Dermis microvascular lymphatic vessel endothelial cell (primary cell): ENCODE measurements at regions not wholly inside any gene's neighbourhood (a gene's known extent, or its start where the extent isn't known, plus 50 kb on each side); places are given as distances from the start of the nearest gene placed in this dataset.
A peak's percentile ranks its signal among the peaks of the same experiment; 100 is the strongest.

Experiments
- DNase-seq, 2 donors: peaks; one replicate each; pipeline versions ENCODE4 v3.0.0 to v3.0.0-alpha.2; 2010; ENCODE audit warnings: low read depth in 2 of 2

DNA sequence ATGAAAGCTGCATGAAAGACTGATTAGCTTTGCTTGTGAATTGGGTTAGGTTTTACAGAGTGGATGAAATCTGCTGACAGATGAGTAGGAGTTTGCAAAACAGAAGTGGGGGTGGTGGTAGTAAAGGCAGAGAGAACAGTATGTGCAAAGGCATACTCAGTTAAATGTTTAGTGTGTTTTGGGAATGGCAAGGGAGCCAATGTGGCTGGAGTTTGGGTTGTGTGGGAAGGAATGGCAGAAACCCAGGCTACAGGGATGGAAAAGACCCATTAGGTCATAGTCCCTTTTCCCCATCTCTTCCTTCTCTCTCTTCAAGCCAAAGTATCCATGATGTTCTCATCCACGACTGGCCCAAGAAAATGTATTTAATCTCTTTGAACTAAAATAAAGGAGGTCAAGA lies 362.2 kb upstream of the LYPLAL1 start:
- no peak for DNase-seq

DNA sequence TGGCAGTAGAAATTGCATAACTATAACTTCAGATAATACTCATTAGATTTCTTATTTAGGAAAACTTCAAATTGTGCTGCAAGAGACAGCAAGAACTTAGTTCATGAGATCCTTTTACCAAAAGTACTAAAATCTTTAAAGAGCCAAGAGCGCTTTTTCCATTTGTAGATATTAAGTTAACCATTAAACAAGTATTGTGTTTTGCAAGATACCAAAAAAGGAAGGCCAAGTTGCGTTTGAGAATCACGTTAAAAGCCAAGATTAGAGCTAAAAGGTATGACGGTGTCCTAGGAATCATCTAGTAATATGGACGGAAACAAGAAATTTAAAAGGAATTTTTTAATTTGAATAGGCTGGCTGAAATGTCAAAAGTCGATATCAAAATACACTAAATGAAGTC lies 361.3 kb upstream of the LYPLAL1 start:
- no peak for DNase-seq

- no peak for DNase-seq
Observed at GRCh38 chr1:218813237-218813636, 360.4 kb upstream of the LYPLAL1 start.

GRCh38 chr1:218815076-218815475 lies 358.6 kb upstream of the LYPLAL1 start:
- DNase-seq, result no peak

DNA sequence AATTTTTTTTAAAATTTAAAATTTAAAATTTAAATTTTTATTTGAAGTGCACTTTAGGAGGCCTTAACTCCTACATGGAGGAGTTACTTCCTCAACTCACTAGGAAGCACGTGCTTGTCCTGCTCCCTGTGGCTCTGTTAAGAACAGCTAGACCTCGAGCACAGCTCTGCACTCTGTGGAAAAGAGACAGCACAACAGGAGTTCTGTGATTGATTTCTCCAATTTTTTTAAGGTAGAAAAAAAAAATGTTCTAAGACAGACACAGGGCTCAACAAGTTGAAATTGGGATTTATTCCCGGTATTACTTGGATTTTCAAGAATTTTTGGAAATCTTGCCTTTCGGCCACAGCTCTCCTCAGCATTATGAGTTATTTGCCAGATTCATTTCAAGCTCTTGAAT lies 356.6 kb upstream of the LYPLAL1 start:
- no peak for DNase-seq

- no peak for DNase-seq
Observed at GRCh38 chr1:218817691-218818465, 355.8 kb upstream of the LYPLAL1 start.

- no peak for DNase-seq
Observed at GRCh38 chr1:218823291-218823900, 350.3 kb upstream of the LYPLAL1 start.

- no peak for DNase-seq
Observed at GRCh38 chr1:218827486-218827885, 346.2 kb upstream of the LYPLAL1 start.

- DNase-seq, result no peak
Observed at GRCh38 chr1:218828125-218828650, 345.5 kb upstream of the LYPLAL1 start.

DNA sequence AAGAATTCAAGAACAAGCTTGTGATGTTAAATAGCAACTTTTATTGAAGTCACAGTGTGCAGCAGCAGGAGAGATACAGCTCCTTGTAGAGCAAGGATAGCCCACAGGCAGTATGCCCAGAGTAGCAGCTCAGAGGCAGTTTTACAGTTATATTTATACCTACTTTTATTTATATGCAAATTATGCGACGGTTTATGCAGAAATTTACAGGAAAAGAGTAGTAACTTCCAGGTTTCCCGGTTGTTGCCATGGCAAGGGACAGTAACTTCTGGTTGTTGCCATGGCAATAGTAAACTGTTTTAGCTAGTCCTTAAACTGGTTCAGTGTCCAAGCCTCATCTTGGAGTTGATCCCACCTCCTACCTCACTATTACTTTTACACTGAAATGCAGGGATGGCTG lies 344.6 kb upstream of the LYPLAL1 start:
- peak; percentile 10 to 22 for DNase-seq

DNA sequence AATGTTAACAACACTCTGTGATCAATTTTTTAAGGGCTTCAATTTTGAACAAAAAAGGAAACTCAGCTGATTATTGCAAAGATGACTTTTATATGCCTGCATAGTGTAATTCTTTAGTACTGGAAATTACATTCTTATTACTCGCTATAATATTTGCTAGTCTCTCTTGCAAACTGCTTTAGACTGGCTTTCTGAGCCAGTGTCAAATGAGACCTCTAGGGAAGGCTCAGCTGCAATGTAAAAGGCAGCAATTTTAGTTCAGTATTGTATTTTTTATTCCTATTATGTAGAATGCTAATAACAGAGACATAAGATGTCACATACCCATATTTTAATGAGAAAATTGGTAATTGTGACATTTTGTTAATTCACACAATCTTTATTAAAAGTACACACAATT lies 338.1 kb upstream of the LYPLAL1 start:
- no peak for DNase-seq

- no peak for DNase-seq
Observed at GRCh38 chr1:218836264-218836663, 337.4 kb upstream of the LYPLAL1 start.

- DNase-seq, result peak in 1 of 2 donors; percentile 42
Observed at GRCh38 chr1:218837051-218837450, 336.6 kb upstream of the LYPLAL1 start.

DNA sequence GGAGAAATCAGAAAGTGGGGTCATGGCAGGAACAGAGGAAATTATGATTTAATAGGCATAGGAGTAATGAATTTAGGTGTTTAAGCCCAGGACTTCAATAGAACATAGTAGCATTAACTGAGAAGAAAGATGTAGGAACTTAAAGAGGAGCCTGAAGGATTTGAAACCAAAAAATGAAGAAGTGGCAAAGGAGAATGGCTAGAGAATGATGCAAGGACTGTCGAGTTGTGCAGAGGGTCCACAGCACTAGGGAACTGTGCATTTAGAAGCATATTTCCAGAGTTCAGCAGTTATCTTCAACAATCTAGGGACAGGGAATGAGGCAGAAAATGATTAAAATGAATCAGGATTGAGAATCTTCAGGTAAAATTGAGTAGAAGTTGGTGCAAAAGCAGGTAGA lies 328.1 kb upstream of the LYPLAL1 start:
- DNase-seq, result no peak

GRCh38 chr1:218846181-218846580 lies 327.5 kb upstream of the LYPLAL1 start:
- DNase-seq, result no peak

GRCh38 chr1:218847089-218847768 lies 326.4 kb upstream of the LYPLAL1 start:
- DNase-seq, result no peak

GRCh38 chr1:218848009-218848408 lies 325.7 kb upstream of the LYPLAL1 start:
- DNase-seq, result no peak

DNA sequence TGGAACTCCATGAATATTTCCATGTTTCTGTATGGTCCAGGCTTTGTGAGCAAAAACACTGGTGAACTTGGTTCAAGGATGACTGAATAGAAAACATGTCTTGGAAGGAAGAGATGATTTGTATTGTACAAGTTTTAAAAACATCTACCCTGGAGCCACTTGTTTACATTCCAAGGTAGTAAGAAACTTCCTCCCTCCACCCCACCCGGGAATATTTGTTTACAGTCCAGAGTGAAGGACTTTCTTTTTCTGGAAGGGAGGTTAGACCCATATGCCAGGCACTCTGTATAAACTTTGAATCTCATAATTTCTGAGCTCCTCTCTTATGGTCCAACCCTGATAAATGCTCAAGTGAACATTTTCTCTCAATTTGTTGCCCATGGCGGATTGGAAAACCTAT lies 323.3 kb upstream of the LYPLAL1 start:
- no peak for DNase-seq

DNA sequence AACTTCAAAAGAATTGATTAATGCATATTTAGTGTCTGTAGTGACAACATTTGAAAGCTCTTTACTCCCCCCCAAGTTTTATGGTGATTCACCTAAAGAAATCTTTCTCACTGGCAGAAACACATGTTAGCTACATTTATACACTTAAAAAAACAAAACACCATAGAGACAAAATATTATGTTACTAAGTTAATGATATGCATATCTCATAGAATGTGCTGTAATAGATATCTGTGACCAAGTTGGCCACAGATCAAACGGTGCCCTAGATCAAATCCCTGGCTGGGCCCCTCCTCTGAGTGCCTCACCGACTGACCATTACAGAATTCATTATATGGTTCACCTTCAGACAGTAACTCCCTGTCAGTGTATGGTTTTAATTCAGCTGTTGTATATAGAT lies 322.1 kb upstream of the LYPLAL1 start:
- DNase-seq, result no peak

- DNase-seq, result no peak
Observed at GRCh38 chr1:218852527-218852926, 321.2 kb upstream of the LYPLAL1 start.

DNA sequence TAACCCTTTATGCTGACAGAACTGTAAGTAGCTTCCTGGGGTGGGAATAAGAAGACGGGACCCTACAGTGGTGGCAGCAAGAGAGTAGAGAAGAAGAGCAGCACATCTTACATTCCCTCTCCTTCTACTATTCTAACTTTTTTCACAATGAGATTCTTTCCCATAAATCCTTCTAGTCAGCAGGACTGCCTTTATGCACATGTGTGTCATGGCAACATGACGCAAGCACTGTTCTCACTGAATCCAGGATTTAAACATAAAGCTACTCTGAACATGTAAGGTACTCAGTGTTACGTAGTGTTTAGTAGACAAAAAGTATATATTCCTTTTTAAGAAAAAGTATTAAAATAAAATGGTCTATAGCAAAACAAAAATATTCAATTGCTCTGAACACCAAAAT lies 309.7 kb upstream of the LYPLAL1 start:
- DNase-seq, result no peak

- peak in 1 of 2 donors; percentile 38 for DNase-seq
Observed at GRCh38 chr1:218865591-218865990, 308.1 kb upstream of the LYPLAL1 start.

- DNase-seq, result no peak
Observed at GRCh38 chr1:218866507-218866906, 307.2 kb upstream of the LYPLAL1 start.
